B cell (primary cell): ENCODE measurements at regions not wholly inside any gene's neighbourhood (a gene's known extent, or its start where the extent isn't known, plus 50 kb on each side); places are given as distances from the start of the nearest gene placed in this dataset.

Experiments
- ATAC-seq: fragments of 200-7000 bp; cut with Tn5 transposase; one replicate; pipeline ENCODE4 v1.10.0; 2021; ENCODE audit warnings: low read depth, mild to moderate bottlenecking, moderate number of reproducible peaks, moderate library complexity
- CTCF ChIA-PET: fragments of 350-600 bp; sonication (Branson Sonifier 250); formaldehyde crosslinking; loops from one replicate; lab custom pipeline; 2021; ENCODE audit warnings: antibody characterized with exemption, inconsistent platforms; lab: Charles Lee
- POLR2A ChIA-PET: fragments of 350-600 bp; sonication (Branson Sonifier 250); formaldehyde crosslinking; loops from one replicate; lab custom pipeline; 2021; ENCODE audit warnings: antibody characterized with exemption; lab: Charles Lee
- DNase-seq: peaks from one replicate; pipeline ENCODE4 v3.0.0; 2013
- H2AFZ ChIP-seq: 2 replicates; pipeline ENCODE4 v1.6.1; 2012; ENCODE audit warnings: mild to moderate bottlenecking, low read depth, low read length; ENCODE audit not compliant: insufficient read depth, poor library complexity, severe bottlenecking
- H3K27ac ChIP-seq, 2 donors: 1 replicate in 1 of 2; 2 replicates in 1 of 2; pipeline ENCODE4 v1.5.1; 2012 to 2013; ENCODE audit warnings: low read length in 2 of 2, mild to moderate bottlenecking in 2 of 2, moderate library complexity in 1 of 2
- H3K27me3 ChIP-seq, 4 experiments: fragments of 200-600 bp in 1 of 4; sonication (generic) in 1 of 4; replicated peaks in 1 of 4; 1 replicate in 2 of 4; 2 replicates in 2 of 4; pipeline versions ENCODE4 v1.6.1 to v1.7.0; 2013 to 2016; ENCODE audit warnings: low read length in 3 of 4, mild to moderate bottlenecking in 2 of 4, mixed read lengths in 1 of 4, moderate library complexity in 1 of 4; ENCODE audit not compliant: insufficient read depth in 4 of 4, control insufficient read depth in 3 of 4; ENCODE audit errors: control extremely low read depth in 1 of 4
- H3K36me3 ChIP-seq, 2 experiments: replicated peaks in 1 of 2; 1 replicate in 1 of 2; 2 replicates in 1 of 2; pipeline versions ENCODE4 v1.6.1 to v1.7.1; 2013; ENCODE audit warnings: low read length in 1 of 2; ENCODE audit not compliant: insufficient read depth in 2 of 2, control insufficient read depth in 1 of 2; ENCODE audit errors: control extremely low read depth in 1 of 2, extremely low read depth in 1 of 2
- H3K4me1 ChIP-seq, 2 donors: fragments of 200-600 bp in 1 of 2; sonication (generic) in 1 of 2; 1 replicate in 1 of 2; 2 replicates in 1 of 2; pipeline versions ENCODE4 v1.5.1 to v1.6.1; 2013 to 2017; ENCODE audit warnings: low read length in 2 of 2; ENCODE audit not compliant: control insufficient read depth in 2 of 2, insufficient read depth in 2 of 2
- H3K4me2 ChIP-seq: replicated peaks from 2 replicates; pipeline ENCODE3; 2012; ENCODE audit warnings: mild to moderate bottlenecking, low read depth, low read length; ENCODE audit not compliant: poor library complexity, severe bottlenecking
- H3K4me3 ChIP-seq, 5 experiments: fragments of 200-600 bp in 1 of 5; sonication (generic) in 1 of 5; 1 replicate in 3 of 5; 2 replicates in 2 of 5; pipeline versions ENCODE4 v1.5.1 to v1.7.0; 2011 to 2016; ENCODE audit warnings: low read length in 4 of 5, mild to moderate bottlenecking in 4 of 5, low read depth in 2 of 5, control low read depth in 1 of 5, moderate library complexity in 1 of 5; ENCODE audit not compliant: insufficient read depth in 1 of 5; ENCODE audit errors: control extremely low read depth in 1 of 5, extremely low read depth in 1 of 5
- H3K79me2 ChIP-seq: fragments of 200-600 bp; sonication (generic); one replicate; pipeline ENCODE4 v1.6.0; 2016; ENCODE audit warnings: low read length; ENCODE audit not compliant: control insufficient read depth, insufficient read depth
- H3K9ac ChIP-seq: fragments of 200-600 bp; sonication (generic); 2 replicates; pipeline ENCODE4 v1.6.1; 2017; ENCODE audit warnings: mild to moderate bottlenecking, low read length, moderate library complexity
- H3K9me3 ChIP-seq, 3 donors: one replicate each; pipeline versions ENCODE4 v1.6.1 to v1.7.1; 2013; ENCODE audit warnings: low read length in 2 of 3; ENCODE audit not compliant: control insufficient read depth in 2 of 3, insufficient read depth in 1 of 3; ENCODE audit errors: control extremely low read depth in 1 of 3
- H4K20me1 ChIP-seq: 2 replicates; pipeline ENCODE4 v1.6.0; 2012; ENCODE audit warnings: mild to moderate bottlenecking, low read length; ENCODE audit not compliant: insufficient read depth, control insufficient read depth, poor library complexity, severe bottlenecking
- H3K27ac Mint-ChIP-seq: one replicate; pipeline ENCODE4 v1.8.0; 2021; ENCODE audit warnings: mixed read lengths
- H3K27me3 Mint-ChIP-seq: one replicate; pipeline ENCODE4 v1.8.0; 2021; ENCODE audit warnings: mixed read lengths
- H3K4me1 Mint-ChIP-seq: one replicate; pipeline ENCODE4 v1.8.0; 2021; ENCODE audit warnings: mixed read lengths
- H3K4me3 Mint-ChIP-seq: one replicate; pipeline ENCODE4 v1.8.0; 2021; ENCODE audit warnings: mixed read lengths
- H3K9me3 Mint-ChIP-seq: one replicate; pipeline ENCODE4 v1.8.0; 2022; ENCODE audit warnings: mixed read lengths; ENCODE audit not compliant: insufficient read depth
- EZH2 ChIP-seq: IDR thresholded peaks from 2 replicates; pipeline ENCODE4 v1.6.1; 2012; ENCODE audit warnings: borderline replicate concordance, low read depth, mild to moderate bottlenecking, moderate library complexity, low read length; ENCODE audit not compliant: insufficient read depth, poor library complexity, severe bottlenecking
- WGBS: methylation state at CpG from one replicate; pipeline ENCODE4 v1.1.5; 2013; ENCODE audit warnings: missing lambda C conversion rate; ENCODE audit not compliant: insufficient coverage; 5-methylcytosine and 5-hydroxymethylcytosine counted together
- intact Hi-C: fragments of 100-400 bp; cut with micrococcal nuclease; formaldehyde crosslinking; loops from one replicate; pipeline ENCODE4 v1.10.0; 2022
- TF ChIP-seq, protein P1 (sequence below): fragments of 200-600 bp; IDR thresholded peaks from one replicate; pipeline ENCODE4 v1.8.0; 2022; ENCODE audit warnings: antibody characterized with exemption, mild to moderate bottlenecking

DNA sequence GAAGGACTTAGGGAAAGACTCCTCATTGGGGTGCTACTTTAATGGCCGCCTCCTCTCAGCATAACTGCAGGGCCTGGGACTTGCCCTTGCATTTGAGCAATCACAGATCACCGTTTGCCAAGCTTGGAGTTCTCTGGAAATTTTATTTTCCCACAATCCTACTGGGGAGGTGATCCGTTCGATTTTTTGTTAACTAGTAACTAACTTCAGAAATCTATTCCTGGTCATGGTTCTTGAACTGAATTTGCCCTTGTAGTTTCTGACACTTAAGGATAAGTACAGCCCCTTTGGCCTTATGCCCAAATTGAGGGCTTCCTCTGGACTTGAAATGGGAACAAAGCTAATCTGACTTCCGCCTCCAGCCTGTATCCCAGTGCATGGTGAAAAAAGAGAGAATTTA, 60.5 kb upstream of the ST3GAL5 start:
- TF ChIP-seq, protein P1, sequence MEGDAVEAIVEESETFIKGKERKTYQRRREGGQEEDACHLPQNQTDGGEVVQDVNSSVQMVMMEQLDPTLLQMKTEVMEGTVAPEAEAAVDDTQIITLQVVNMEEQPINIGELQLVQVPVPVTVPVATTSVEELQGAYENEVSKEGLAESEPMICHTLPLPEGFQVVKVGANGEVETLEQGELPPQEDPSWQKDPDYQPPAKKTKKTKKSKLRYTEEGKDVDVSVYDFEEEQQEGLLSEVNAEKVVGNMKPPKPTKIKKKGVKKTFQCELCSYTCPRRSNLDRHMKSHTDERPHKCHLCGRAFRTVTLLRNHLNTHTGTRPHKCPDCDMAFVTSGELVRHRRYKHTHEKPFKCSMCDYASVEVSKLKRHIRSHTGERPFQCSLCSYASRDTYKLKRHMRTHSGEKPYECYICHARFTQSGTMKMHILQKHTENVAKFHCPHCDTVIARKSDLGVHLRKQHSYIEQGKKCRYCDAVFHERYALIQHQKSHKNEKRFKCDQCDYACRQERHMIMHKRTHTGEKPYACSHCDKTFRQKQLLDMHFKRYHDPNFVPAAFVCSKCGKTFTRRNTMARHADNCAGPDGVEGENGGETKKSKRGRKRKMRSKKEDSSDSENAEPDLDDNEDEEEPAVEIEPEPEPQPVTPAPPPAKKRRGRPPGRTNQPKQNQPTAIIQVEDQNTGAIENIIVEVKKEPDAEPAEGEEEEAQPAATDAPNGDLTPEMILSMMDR = no peak
- no peak for TF ChIP-seq EZH2
- CTCF ChIA-PET = no interaction called here
- H3K36me3 ChIP-seq = no peaks in the 10 kb centered on the region
- DNase-seq = no peak
- Mint-ChIP-seq H3K9me3 (peaks cover 7% of the 10 kb centered on the region), H3K27ac (no peak overlapping the region), H3K27me3 (no peaks in the 10 kb centered on the region), H3K4me3 (no peak overlapping the region), H3K4me1 (no peaks in the 10 kb centered on the region)
- ATAC-seq = no peak
- POLR2A ChIA-PET = no interaction called here
- intact Hi-C loops = no loop called here
- no peaks in the 10 kb centered on the region for H3K4me1 ChIP-seq
- H3K9me3 ChIP-seq = peaks cover 2 to 8% (median 4%) of the 10 kb centered on the region in 3 donors
- H3K9ac ChIP-seq = no peak overlapping the region
- no peaks in the 10 kb centered on the region for H3K79me2 ChIP-seq
- H4K20me1 ChIP-seq = no peaks in the 10 kb centered on the region
- H3K27ac ChIP-seq = no peak overlapping the region
- H3K4me3 ChIP-seq = no peak overlapping the region
- no peak overlapping the region for H3K4me2 ChIP-seq
- H2AFZ ChIP-seq = no peak overlapping the region
- no peaks in the 10 kb centered on the region for H3K27me3 ChIP-seq
- 88% methylated on average over 1 of the region's 5 CpGs for WGBS

DNA sequence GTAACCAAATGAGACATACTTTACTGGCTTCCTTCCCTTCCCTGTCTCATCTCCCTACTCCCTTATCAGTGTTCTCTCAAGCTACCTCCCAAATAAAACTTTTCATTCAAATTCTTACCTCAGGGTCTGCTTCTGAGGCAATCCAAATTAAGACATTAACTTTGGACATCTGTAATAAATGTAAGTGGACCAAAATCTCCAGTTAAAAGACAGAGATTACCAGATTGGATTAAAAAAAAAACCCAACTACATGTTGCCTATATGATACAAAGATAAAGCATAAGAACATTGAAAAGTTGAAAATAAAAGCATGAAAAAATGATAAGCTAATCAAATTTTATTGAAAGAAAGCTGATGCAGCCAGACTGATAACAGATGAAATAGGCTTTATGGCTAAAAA, 58.8 kb upstream of the ST3GAL5 start:
- Mint-ChIP-seq H3K4me3 (no peak overlapping the region), H3K27ac (no peak overlapping the region), H3K27me3 (no peaks in the 10 kb centered on the region), H3K9me3 (peaks cover 15% of the 10 kb centered on the region), H3K4me1 (no peaks in the 10 kb centered on the region)
- no peaks in the 10 kb centered on the region for H3K27me3 ChIP-seq
- no peak overlapping the region for H2AFZ ChIP-seq
- H3K36me3 ChIP-seq = no peaks in the 10 kb centered on the region
- POLR2A ChIA-PET = no interaction called here
- H3K4me2 ChIP-seq = no peak overlapping the region
- TF ChIP-seq EZH2 = no peak
- TF ChIP-seq, protein P1 = no peak
- H4K20me1 ChIP-seq = no peaks in the 10 kb centered on the region
- ATAC-seq (no peak), DNase-seq (no peak)
- CTCF ChIA-PET = no interaction called here
- no peaks in the 10 kb centered on the region for H3K79me2 ChIP-seq
- no peak overlapping the region for H3K9ac ChIP-seq
- no peak overlapping the region for H3K27ac ChIP-seq
- H3K4me3 ChIP-seq = no peak overlapping the region
- H3K4me1 ChIP-seq = no peaks in the 10 kb centered on the region
- peaks cover 2 to 11% (median 9%) of the 10 kb centered on the region in 3 donors for H3K9me3 ChIP-seq
- intact Hi-C loops = no loop called here
